GM12864 (cell line): ENCODE measurements at regions not wholly inside any gene's neighbourhood (a gene's known extent, or its start where the extent isn't known, plus 50 kb on each side); places are given as distances from the start of the nearest gene placed in this dataset.

Source experiments
- DNase-seq: peaks from one replicate; pipeline ENCODE4 v3.0.0-alpha.2; 2011; ENCODE audit warnings: low read depth
- H3K4me3 ChIP-seq: 2 replicates; pipeline ENCODE4 v1.5.1; 2011; ENCODE audit warnings: mild to moderate bottlenecking, low read depth, low read length, control low read depth
- TF ChIP-seq, protein P1 (sequence below): IDR thresholded peaks from 2 replicates; pipeline ENCODE4 v1.5.1; 2011; ENCODE audit warnings: low read depth, mild to moderate bottlenecking, moderate library complexity, low read length, control low read depth, inconsistent platforms; ENCODE audit errors: missing control alignments

DNA sequence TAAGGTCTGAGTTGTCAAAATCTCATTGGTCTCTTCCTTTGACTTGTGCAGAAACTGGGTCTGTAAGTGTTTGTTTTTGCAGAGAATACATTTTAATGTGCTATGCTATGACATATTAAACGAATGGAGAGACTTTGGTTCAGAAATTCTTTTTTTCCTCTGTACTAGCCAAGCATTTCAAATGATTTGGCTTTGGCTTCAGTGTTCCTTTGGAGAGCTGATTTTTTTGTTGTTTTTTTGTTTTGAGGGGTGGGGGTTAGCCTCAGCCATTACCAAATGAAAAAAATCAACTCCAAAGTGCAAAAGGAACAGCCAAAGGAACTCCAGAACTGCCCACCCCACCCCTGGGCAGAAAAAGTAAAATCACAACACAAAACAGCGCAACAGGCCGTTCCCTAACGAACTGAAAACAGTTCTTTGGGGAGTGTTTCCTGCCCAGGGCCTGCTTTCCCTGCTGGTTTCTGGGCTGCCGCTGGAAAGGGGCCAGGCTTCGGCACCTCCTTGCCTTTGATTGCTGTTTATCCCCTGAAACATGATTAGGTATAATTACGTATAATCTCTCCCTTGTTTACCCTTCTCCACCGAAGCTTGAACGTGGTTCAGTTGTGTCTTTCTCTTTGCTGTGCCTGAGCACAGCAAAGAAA, 57.6 kb upstream of the NEO1 start:
- no peak overlapping the region for H3K4me3 ChIP-seq
- DNase-seq = no peak
- TF ChIP-seq, protein P1, sequence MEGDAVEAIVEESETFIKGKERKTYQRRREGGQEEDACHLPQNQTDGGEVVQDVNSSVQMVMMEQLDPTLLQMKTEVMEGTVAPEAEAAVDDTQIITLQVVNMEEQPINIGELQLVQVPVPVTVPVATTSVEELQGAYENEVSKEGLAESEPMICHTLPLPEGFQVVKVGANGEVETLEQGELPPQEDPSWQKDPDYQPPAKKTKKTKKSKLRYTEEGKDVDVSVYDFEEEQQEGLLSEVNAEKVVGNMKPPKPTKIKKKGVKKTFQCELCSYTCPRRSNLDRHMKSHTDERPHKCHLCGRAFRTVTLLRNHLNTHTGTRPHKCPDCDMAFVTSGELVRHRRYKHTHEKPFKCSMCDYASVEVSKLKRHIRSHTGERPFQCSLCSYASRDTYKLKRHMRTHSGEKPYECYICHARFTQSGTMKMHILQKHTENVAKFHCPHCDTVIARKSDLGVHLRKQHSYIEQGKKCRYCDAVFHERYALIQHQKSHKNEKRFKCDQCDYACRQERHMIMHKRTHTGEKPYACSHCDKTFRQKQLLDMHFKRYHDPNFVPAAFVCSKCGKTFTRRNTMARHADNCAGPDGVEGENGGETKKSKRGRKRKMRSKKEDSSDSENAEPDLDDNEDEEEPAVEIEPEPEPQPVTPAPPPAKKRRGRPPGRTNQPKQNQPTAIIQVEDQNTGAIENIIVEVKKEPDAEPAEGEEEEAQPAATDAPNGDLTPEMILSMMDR = no peak

DNA sequence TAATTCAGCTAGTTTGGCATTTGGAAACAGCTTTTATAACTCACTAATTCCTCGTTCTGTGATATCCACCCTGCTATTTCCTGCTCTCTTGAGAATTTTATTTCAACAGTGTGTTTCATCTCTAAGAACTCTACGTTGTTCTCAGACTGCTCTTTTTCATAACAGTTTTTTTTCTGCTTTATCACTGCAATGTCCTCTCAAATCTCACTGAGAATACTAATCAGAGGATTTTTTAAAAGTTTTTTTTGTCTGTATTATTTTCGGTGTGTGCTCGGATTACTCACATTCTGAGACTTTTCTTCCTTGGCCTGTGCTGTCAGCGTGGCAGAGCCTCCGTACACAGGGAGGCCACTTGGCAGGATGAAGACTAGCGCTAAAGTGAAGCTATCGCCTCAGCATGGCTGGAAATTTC, 59.4 kb upstream of the NEO1 start:
- no peak for DNase-seq
- TF ChIP-seq, protein P1 = no peak
- H3K4me3 ChIP-seq = no peak overlapping the region

DNA sequence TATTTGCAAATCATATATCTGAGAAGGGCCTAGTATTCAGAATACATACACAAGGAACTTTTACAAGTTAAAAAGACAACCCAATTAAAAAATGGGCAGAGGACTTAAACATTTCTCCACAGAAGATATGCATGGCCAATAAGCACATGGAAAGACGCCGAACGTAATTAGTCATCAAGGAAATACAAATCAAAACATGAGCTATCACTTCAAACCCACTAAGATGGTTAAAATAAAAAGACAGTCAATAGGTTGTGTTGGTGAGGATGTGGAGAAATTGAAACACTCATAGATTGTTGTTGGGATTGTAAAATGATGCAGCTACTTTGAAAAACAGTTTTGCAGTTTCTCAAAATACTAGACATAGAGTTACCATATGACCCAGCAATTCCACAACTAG, 61.2 kb upstream of the NEO1 start:
- DNase-seq = no peak
- TF ChIP-seq, protein P1 = no peak

DNA sequence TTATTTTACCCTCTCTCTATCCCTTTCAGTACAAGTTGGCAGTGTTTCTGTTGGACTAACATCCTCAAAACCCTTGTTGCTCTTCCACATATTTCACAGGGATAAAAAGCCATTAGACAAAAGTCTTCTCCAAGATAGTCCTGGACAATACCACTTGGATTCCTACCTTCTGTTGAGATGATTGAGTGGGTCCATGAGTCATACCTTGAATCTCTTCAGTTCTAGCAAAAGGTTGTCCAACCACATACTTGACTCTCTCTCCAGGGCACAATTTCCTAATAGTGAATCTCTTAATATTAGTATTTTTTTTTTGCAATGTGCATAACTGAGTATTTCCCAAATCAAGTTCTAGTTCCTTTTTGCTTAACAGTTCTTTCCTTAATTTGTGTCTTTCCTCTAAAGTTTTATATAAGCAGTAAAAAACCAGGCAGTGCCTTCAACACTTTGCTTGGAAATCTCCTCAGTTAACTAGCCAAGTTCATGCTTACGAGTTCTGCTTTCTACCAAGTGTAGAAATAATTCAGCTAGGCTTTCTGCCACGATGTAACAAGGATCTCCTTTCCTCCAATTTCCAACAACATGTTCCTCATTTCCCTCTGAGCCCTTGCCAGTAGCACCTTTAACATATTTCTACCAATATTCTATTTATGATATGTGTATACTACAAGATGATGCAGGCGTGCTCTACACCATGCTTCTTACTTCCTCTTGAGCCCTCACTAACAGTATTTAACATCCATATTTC, 68.3 kb upstream of the NEO1 start:
- TF ChIP-seq, protein P1 = no peak
- DNase-seq = no peak
- no peak overlapping the region for H3K4me3 ChIP-seq

More for the DNA sequence above, 61.2 kb upstream of the NEO1 start:
- H3K4me3 ChIP-seq = no peak overlapping the region

DNA sequence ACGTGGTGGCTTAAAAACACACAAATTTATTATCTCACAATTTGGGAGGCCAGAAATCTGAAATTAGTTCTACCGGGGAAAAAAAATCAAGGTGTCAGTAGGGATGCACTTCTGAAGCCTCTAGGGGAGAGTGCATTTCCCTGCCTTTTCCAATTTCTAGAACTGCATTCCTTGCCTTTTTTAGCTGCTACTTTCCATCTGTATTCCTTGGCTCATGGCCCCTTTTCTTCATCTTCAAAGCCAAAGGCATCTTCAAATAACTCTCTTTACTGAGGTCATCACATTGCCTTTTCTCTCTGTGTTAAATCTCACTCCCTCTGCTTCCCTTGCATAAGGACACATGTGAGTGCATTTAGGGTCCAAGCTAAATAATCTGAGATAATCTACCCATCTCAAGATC, 69.5 kb upstream of the NEO1 start:
- H3K4me3 ChIP-seq = no peak overlapping the region
- DNase-seq = no peak
- TF ChIP-seq, protein P1 = no peak

DNA sequence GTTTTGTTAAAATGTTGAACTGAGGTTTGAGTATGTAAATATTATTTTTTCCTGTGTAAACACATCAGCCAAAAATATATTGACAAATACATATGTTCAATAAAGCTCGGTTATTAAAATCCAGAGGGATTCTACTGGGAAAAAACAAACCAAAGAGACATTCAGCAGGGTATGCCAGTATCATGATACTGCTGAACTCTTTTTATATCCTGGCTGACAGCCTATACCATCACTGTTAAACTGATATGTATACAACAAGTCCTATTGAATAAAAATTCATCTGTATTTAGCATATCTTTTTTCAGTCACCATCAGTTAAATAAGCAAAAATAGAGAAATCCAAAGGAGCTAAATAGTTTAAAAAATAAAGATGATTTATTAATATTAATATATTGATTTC, 71.6 kb upstream of the NEO1 start:
- TF ChIP-seq, protein P1 = no peak
- no peak overlapping the region for H3K4me3 ChIP-seq
- DNase-seq = no peak
